C4-2B (cell line): ENCODE measurements at regions not wholly inside any gene's neighbourhood (a gene's known extent, or its start where the extent isn't known, plus 50 kb on each side); places are given as distances from the start of the nearest gene placed in this dataset.

Source experiments
- CTCF ChIP-seq: fragments of 450-650 bp; conservative IDR thresholded peaks from 2 replicates; pipeline ENCODE4 v1.5.1; 2017; ENCODE audit warnings: mild to moderate bottlenecking
- ZFX ChIP-seq: fragments of 450-650 bp; IDR thresholded peaks from 2 replicates; pipeline ENCODE4 v1.6.1; 2017

GRCh38 chr7:88095-88926, 104.1 kb upstream of the FAM20C start:
- TF ChIP-seq CTCF (no peak), ZFX (no peak)
